Brain microvascular endothelial cell (primary cell): ENCODE measurements at regions not wholly inside any gene's neighbourhood (a gene's known extent, or its start where the extent isn't known, plus 50 kb on each side); places are given as distances from the start of the nearest gene placed in this dataset.

Experiments
- DNase-seq: peaks from one replicate; pipeline ENCODE4 v3.0.0-alpha.2; 2020
- H3K27ac ChIP-seq: fragments of 250-450 bp; sonication (Bioruptor Pico); 2 replicates; pipeline ENCODE4 v1.5.1; 2020; ENCODE audit warnings: mild to moderate bottlenecking, moderate library complexity
- H3K27me3 ChIP-seq: fragments of 250-450 bp; sonication (Bioruptor Pico); replicated peaks from 2 replicates; pipeline ENCODE4 v1.5.1; 2020; ENCODE audit warnings: mild to moderate bottlenecking
- H3K36me3 ChIP-seq: fragments of 250-450 bp; sonication (Bioruptor Pico); replicated peaks from 2 replicates; pipeline ENCODE4 v1.5.1; 2020; ENCODE audit warnings: mild to moderate bottlenecking
- H3K4me3 ChIP-seq: 2 replicates; pipeline ENCODE4 v1.5.1; 2011; ENCODE audit warnings: low read depth, mild to moderate bottlenecking, control low read depth, low read length, moderate library complexity
- in situ Hi-C: cut with HindIII; loops from 2 replicates; pipeline ENCODE4 v1.10.0; 2017; ENCODE audit warnings: low sequenced_read_pairs, low pct_ligation_motif_present
- TF ChIP-seq, protein P1 (sequence below): IDR thresholded peaks from 2 replicates; pipeline ENCODE4 v1.5.1; 2011; ENCODE audit warnings: low read depth, mild to moderate bottlenecking, moderate library complexity, low read length, control low read depth, inconsistent platforms; ENCODE audit errors: missing control alignments

DNA sequence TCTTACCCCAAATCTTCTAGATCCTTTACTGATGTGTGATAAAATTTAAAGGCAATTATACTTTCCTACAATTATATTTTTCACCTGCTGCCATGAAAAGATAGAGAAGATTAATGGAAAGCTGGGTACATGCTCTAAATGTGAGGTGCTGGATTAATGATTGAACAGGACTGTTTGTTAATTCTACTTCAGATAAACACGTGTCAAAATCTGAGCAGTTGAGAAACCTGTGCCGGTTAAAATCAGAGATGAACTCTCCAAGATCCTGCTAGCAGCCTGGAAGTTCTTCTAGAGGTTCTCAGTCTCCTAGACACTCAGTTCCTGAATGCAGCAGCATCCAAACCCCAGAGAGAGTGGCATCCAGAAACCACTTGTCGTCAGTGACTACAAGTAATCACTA is 69.2 kb downstream of the INHBA start:
- in situ Hi-C loops, result no loop called here
- TF ChIP-seq, protein P1, sequence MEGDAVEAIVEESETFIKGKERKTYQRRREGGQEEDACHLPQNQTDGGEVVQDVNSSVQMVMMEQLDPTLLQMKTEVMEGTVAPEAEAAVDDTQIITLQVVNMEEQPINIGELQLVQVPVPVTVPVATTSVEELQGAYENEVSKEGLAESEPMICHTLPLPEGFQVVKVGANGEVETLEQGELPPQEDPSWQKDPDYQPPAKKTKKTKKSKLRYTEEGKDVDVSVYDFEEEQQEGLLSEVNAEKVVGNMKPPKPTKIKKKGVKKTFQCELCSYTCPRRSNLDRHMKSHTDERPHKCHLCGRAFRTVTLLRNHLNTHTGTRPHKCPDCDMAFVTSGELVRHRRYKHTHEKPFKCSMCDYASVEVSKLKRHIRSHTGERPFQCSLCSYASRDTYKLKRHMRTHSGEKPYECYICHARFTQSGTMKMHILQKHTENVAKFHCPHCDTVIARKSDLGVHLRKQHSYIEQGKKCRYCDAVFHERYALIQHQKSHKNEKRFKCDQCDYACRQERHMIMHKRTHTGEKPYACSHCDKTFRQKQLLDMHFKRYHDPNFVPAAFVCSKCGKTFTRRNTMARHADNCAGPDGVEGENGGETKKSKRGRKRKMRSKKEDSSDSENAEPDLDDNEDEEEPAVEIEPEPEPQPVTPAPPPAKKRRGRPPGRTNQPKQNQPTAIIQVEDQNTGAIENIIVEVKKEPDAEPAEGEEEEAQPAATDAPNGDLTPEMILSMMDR, result no peak
- DNase-seq, result no peak
- Histone ChIP-seq H3K4me3 (no peak overlapping the region), H3K27me3 (no peaks in the 10 kb centered on the region), H3K36me3 (no peaks in the 10 kb centered on the region), H3K27ac (no peak overlapping the region)

DNA sequence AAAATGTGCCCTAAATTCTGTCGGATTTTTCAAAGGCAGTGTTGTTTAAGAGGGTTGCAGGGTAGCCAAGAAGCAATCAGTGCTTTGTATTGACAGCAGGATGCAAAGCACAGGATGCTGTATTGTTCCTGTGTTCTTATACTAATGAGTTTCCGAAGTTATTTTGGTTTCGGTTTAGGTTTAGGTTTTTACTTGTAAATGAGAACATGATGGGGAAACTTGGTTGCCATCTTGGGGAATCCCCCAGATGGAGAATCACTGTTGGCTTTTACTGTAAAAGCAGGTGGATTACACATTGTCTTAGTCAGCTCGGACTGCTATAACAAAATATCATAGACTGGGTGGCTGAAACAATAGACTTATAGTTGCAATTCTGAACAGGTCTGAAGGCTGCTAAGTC is 72.1 kb downstream of the INHBA start:
- H3K27ac ChIP-seq, result no peak overlapping the region
- no peak for DNase-seq
- TF ChIP-seq, protein P1, result no peak
- H3K4me3 ChIP-seq, result no peak overlapping the region
- no peaks in the 10 kb centered on the region for H3K36me3 ChIP-seq
- in situ Hi-C loops, result no loop called here
- no peaks in the 10 kb centered on the region for H3K27me3 ChIP-seq

DNA sequence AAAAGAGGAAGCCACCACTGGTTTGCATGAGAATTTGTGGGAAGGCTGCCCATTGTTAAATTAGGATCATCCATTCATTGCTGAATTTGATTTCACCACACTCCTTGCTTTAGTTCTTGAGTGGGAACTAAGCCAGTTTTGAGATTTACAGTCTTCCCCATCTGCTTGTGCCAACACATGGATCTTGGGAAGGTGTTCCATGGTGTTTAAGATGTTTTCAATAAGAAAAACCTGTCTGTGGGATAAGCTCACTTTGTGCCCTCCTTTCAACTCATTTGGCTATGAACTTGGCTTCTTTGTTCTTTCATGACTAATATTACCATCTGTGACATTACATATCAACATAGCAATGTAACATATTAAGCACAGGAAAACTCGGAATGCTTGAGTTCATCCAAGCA is 73.2 kb downstream of the INHBA start:
- in situ Hi-C loops, result no loop called here

DNA sequence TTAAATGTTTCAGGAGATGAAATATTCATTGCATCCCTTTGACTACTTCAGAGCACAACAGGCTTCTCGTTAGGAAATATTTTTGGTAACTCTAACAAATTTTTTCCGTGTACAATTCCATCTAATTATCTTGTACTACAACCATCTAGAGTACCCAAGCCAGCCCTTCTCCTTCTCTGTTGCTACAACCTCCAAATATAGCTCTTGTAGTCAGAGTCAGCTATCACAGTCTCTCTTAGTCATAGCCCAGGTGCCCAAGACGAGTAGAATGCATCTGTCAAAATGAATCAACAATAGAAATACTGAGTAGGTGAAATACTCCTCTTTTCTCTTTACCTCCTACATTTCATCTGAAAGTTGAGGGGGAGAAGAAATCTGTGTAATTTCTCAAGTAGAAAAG is 74.0 kb downstream of the INHBA start:
- Histone ChIP-seq H3K27ac (no peak overlapping the region), H3K4me3 (no peak overlapping the region), H3K36me3 (no peaks in the 10 kb centered on the region), H3K27me3 (no peaks in the 10 kb centered on the region)
- no peak for DNase-seq
- TF ChIP-seq, protein P1, result no peak
- in situ Hi-C loops, result no loop called here

More for the DNA sequence above, 73.2 kb downstream of the INHBA start:
- Histone ChIP-seq H3K36me3 (no peaks in the 10 kb centered on the region), H3K27me3 (no peaks in the 10 kb centered on the region), H3K4me3 (no peak overlapping the region), H3K27ac (no peak overlapping the region)
- no peak for DNase-seq
- TF ChIP-seq, protein P1, result no peak

DNA sequence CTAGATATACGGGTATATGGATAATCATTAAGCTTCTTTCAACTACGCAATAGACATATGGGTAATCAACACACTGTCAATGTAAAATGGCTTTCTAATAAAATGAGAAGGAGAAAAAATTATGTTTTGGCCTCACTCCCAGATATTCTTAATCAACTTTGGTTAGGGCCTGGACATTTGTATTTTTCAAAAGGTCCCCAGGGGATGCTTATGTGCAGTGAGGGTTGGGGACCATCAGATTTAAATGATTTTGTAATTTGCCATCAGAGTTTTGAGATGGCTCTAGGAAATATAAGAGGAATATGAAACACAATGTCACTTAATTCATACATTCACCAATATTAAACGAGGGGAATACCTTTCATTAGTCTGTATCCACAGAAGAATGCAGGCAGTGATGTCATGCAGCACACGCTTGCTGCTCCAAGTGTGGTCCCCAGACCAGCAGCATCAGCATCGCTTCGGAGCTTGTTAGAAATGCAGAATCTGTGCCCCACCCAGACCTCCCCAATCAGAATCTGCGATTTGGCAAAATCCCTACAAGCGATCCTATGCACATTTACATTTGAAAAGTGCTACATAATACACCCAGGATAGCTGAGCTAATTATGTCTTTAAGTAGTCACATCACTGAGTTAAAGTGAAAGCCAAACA is 75.1 kb downstream of the INHBA start:
- no peaks in the 10 kb centered on the region for H3K36me3 ChIP-seq
- TF ChIP-seq, protein P1, result no peak
- H3K4me3 ChIP-seq, result no peak overlapping the region
- no peak for DNase-seq
- no peak overlapping the region for H3K27ac ChIP-seq
- in situ Hi-C loops, result no loop called here
- H3K27me3 ChIP-seq, result no peaks in the 10 kb centered on the region

DNA sequence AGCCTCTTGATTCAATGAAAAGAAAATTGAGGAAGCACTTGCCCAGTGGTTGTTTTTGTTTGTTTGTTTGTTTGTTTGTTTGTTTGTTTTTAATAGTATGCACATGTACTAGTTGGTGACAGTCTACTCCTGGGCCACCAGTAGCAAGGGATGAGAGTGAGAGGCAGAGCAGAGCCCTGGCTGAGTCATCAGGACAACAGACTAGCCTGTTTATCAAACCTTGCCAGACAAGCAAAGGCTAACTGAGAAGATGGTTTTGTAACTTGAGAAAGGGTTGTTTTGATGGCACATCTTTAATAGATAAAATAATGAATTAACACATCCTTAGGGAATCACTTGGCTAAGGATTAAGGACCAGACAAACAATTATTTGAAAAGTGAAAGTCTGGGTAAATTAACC is 78.1 kb downstream of the INHBA start:
- peak; percentile 39 for DNase-seq
- Histone ChIP-seq H3K27me3 (no peaks in the 10 kb centered on the region), H3K36me3 (no peaks in the 10 kb centered on the region), H3K27ac (no peak overlapping the region), H3K4me3 (no peak overlapping the region)
- TF ChIP-seq, protein P1, result no peak
- in situ Hi-C loops, result no loop called here
